ENCODE measurements at regions not wholly inside any gene's neighbourhood (a gene's known extent, or its start where the extent isn't known, plus 50 kb on each side); places are given as distances from the start of the nearest gene placed in this dataset.

DNA sequence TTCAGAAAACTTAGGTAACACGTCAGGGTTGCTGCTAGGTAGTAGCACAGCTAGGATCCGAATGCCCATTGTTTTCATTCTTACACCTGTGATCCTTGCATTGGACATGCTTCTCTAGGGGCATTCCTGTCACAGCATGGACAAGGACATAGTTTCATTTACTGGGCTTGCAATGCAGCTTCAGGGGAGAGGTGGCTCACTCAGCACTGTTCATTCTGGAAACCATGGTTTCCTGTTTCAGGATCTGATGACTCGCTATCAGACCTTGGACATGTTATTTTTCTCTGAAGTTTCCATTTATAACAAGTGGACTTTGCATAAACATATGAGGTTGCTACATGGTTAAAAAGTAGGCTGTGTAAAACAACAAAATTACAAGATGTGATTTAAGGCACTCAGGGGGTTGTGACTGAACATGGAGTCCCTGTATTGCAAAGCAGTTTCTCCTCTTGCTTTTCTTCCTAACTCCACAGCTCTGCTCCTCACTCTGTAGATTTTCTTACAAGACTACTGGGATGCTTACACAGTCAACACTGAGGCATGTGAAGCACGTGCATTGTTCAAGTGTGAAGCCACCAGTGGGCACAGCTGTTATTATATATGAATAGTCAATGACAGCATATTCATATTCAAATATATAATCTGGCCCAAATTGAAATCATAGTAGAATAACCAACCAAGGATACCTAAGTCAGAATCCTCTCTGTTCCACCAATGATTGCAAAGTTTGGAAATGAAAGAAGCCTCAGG, 66.1 kb upstream of the STK32A start (continued):
- TF ChIP-seq EP300 (IDR thresholded peaks at IDR 0.05; ENCODE audit: borderline replicate concordance in 1 of 2, low read depth in 1 of 2, low read length in 1 of 2) (peak in 1 of 2 experiments; percentile 39; a peak in 1 of 4 replicates), RCOR1 (IDR thresholded peaks at IDR 0.05; ENCODE audit: low read length) (no peak), USF2 (IDR thresholded peaks at IDR 0.05; ENCODE audit: borderline replicate concordance, low read depth, low read length) (no peak), RAD21 (IDR thresholded peaks at IDR 0.05; ENCODE audit: low read length) (no peak), TAF1 (IDR thresholded peaks at IDR 0.05; ENCODE audit: borderline replicate concordance, low read depth, low read length) (no peak), FOSL2 (IDR thresholded peaks at IDR 0.05; ENCODE audit: borderline replicate concordance, low read depth) (peak; percentile 62; the same call in 1 of the 2 replicates), CTCF (IDR thresholded peaks at IDR 0.05) (no peak)

GRCh38 chr5:147169399-147169798, 65.4 kb upstream of the STK32A start:
- H3K27me3 ChIP-seq (ENCODE audit: insufficient read depth), result no peaks in the 10 kb centered on the region
- no peaks in the 10 kb centered on the region for H3K79me2 ChIP-seq (ENCODE audit: insufficient read depth)
- ChIA-PET POLR2A (no interaction called here), CTCF (interaction anchor here (0.8 to 1.5 kb wide), 4 partner anchors 12 to 21 kb away, joined by 3 to 7 read pairs (median 3); no protein-coding TSS in a partner anchor)
- H3K27ac ChIP-seq (ENCODE audit: low read depth in 2 of 2, low read length in 1 of 2), result peak overlapping the region in 1 of 2 experiments; percentile 76; a peak in 2 of 4 replicates
- H3F3A ChIP-seq (replicated peaks; ENCODE audit: insufficient read depth), result peaks cover 23% of the 10 kb centered on the region
- H4K20me1 ChIP-seq (ENCODE audit: insufficient read depth), result no peaks in the 10 kb centered on the region
- no peaks in the 10 kb centered on the region for H3K9me2 ChIP-seq
- H3K4me1 ChIP-seq (ENCODE audit: control insufficient read depth in 1 of 2, insufficient read depth in 2 of 2, low read depth in 1 of 2, low read length in 1 of 2), result peaks cover 2 to 22% of the 10 kb centered on the region in 2 experiments; a peak in 3 of 4 replicates
- H3K4me2 ChIP-seq, result peak overlapping the region; percentile 29; the same call in 1 of the 2 replicates
- no peak for TF ChIP-seq RXRA (IDR thresholded peaks at IDR 0.05; ENCODE audit: borderline replicate concordance, low read depth)
- no peak for TF ChIP-seq EZH2phosphoT487 (IDR thresholded peaks at IDR 0.05; ENCODE audit: borderline replicate concordance, low read depth)
- TF ChIP-seq RCOR1 (IDR thresholded peaks at IDR 0.05; ENCODE audit: low read length), result no peak
- TF ChIP-seq PBX3 (IDR thresholded peaks at IDR 0.05), result peak; percentile 52
- TF ChIP-seq USF2 (IDR thresholded peaks at IDR 0.05; ENCODE audit: borderline replicate concordance, low read depth, low read length), result no peak
- DNase-seq, result no peak
- H3K36me3 ChIP-seq (replicated peaks in 1 of 2; ENCODE audit: control insufficient read depth in 1 of 2, insufficient read depth in 2 of 2, low read length in 1 of 2), result no peaks in the 10 kb centered on the region
- H3K9me3 ChIP-seq, result no peaks in the 10 kb centered on the region
- no peak overlapping the region for H3K9ac ChIP-seq
- no peak overlapping the region for H3K4me3 ChIP-seq (ENCODE audit: low read depth in 2 of 2, low read length in 1 of 2)
- 0 out of 2 replicates have a peak overlapping the region, but pooled peaks have one; percentile 23 for H2AFZ ChIP-seq (ENCODE audit: low read depth)
